GM12878 (cell line): ENCODE measurements at regions not wholly inside any gene's neighbourhood (a gene's known extent, or its start where the extent isn't known, plus 50 kb on each side); places are given as distances from the start of the nearest gene placed in this dataset.

Experiments used
- ATF2 ChIP-seq: IDR thresholded peaks from 2 replicates; pipeline ENCODE4 v1.6.1; 2012; ENCODE audit warnings: low read length, inconsistent platforms
- ATF7 ChIP-seq: fragments of 450-650 bp; IDR thresholded peaks from 2 replicates; pipeline ENCODE4 v1.6.1; 2016; ENCODE audit warnings: low read depth, mild to moderate bottlenecking
- BHLHE40 ChIP-seq, 2 experiments: fragments of 450-650 bp in 1 of 2; IDR thresholded peaks; 2 replicates each; pipeline ENCODE4 v1.6.1; 2011 to 2017; ENCODE audit warnings: low read depth in 2 of 2, borderline replicate concordance in 1 of 2, improper control_type of control experiment in 1 of 2, low read length in 1 of 2, mild to moderate bottlenecking in 1 of 2
- CREM ChIP-seq: IDR thresholded peaks from 2 replicates; pipeline ENCODE4 v1.6.1; 2014; ENCODE audit warnings: antibody characterized with exemption, low read depth
- DPF2 ChIP-seq: fragments of 450-650 bp; IDR thresholded peaks from 2 replicates; pipeline ENCODE4 v1.6.1; 2017; ENCODE audit warnings: mild to moderate bottlenecking
- GATAD2B ChIP-seq: fragments of 450-650 bp; conservative IDR thresholded peaks from 2 replicates; pipeline ENCODE4 v1.6.1; 2017; ENCODE audit warnings: low read depth, mild to moderate bottlenecking, moderate library complexity
- HDAC6 ChIP-seq: fragments of 200-600 bp; sonication (generic); IDR thresholded peaks from one replicate; pipeline ENCODE4 v1.8.0; 2017; ENCODE audit warnings: antibody characterized with exemption; ENCODE audit not compliant: unreplicated experiment
- MTA2 ChIP-seq: fragments of 450-650 bp; IDR thresholded peaks from 2 replicates; pipeline ENCODE4 v1.6.1; 2016; ENCODE audit warnings: low read depth, mild to moderate bottlenecking, moderate library complexity
- NBN ChIP-seq: fragments of 450-650 bp; IDR thresholded peaks from 2 replicates; pipeline ENCODE4 v1.6.1; 2016
- NFIC ChIP-seq: IDR thresholded peaks from 2 replicates; pipeline ENCODE4 v1.6.1; 2012; ENCODE audit warnings: low read depth, mild to moderate bottlenecking, inconsistent platforms, low read length, moderate library complexity
- RAD51 ChIP-seq: fragments of 450-650 bp; IDR thresholded peaks from 2 replicates; pipeline ENCODE4 v1.6.1; 2016; ENCODE audit warnings: moderate library complexity, mild to moderate bottlenecking, inconsistent platforms
- STAT3 ChIP-seq: IDR thresholded peaks from 2 replicates; pipeline ENCODE4 v1.6.1; 2011; ENCODE audit warnings: low read depth, low read length, improper control_type of control experiment
- ZNF384 ChIP-seq: IDR thresholded peaks from 2 replicates; pipeline ENCODE4 v1.6.1; 2012; ENCODE audit warnings: low read depth, mild to moderate bottlenecking, low read length, improper control_type of control experiment, borderline replicate concordance

- TF ChIP-seq ATF7, result peak; percentile 96
- peak; percentile 61; the same call in 1 of the 2 replicates for TF ChIP-seq ATF2
- peak; percentile 12; the same call in 1 of the 2 replicates for TF ChIP-seq DPF2
- TF ChIP-seq NBN, result no peak
- peak; percentile 26; the same call in 1 of the 2 replicates for TF ChIP-seq CREM
- TF ChIP-seq HDAC6, result no peak
- no peak for TF ChIP-seq STAT3
- TF ChIP-seq RAD51, result peak; percentile 91
- no peak for TF ChIP-seq GATAD2B
- peak; percentile 25; the same call in 1 of the 2 replicates for TF ChIP-seq MTA2
- peak; percentile 53 to 74; a peak in 3 of 4 replicates for TF ChIP-seq BHLHE40 (IDR thresholded peaks at IDR 0.05; ENCODE audit: borderline replicate concordance in 1 of 2, low read depth in 2 of 2, low read length in 1 of 2)
- TF ChIP-seq ZNF384, result peak; percentile 50; the same call in 1 of the 2 replicates
- TF ChIP-seq NFIC, result peak; percentile 49; the same call in 1 of the 2 replicates
Observed at GRCh38 chr9:99592834-99593574, 228.7 kb upstream of the NR4A3 start (continued).
